ENCODE measurements at regions not wholly inside any gene's neighbourhood (a gene's known extent, or its start where the extent isn't known, plus 50 kb on each side); places are given as distances from the start of the nearest gene placed in this dataset.
A peak's percentile ranks its signal among the peaks of the same experiment; 100 is the strongest.
"Not testable (repeated sequence)": the region's sequence is repeated elsewhere in the genome, so short reads cannot be mapped to it uniquely, and the experiment has no call there.

DNA sequence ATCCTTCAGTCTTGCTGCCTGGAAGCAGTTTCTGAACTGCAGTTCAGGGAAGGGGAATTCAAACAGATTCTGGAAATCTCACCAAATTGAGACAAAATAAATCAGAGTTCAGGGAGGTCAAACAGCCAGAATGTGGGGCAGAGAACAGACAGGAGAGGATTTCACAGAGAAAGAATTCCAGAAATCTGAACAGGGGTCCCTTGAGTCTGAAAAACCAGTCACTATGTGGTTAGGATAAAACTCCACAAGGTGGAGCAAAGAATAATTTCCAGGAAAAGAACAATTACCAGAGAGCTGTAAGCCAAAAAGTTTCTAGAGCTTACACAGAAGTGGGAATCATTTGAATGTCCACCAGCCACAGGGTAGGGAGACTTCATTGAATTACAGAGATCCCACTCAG lies 84.7 kb downstream of the URB2 start:
- DNase-seq = no peak

DNA sequence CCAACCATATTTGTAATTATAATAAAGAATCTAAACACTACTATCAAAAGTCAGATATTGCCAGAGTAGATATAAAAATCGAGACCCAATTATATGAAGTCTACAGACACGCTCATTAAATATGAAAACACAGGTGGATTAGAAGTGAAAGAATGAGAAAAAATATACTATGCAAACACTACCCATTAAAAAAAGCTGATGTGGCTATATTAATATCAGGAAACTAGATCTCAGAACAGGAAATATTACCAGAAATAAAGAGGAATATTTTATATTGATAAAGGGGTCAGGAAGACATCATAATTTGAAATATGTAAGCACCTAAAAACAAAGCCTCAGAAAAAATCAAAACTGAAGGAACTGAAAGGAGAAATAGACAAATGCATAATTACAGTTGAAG lies 88.3 kb downstream of the URB2 start:
- no peak for DNase-seq

GRCh38 chr1:229714964-229715603 lies 89.0 kb downstream of the URB2 start:
- peak; percentile 50 for DNase-seq

DNA sequence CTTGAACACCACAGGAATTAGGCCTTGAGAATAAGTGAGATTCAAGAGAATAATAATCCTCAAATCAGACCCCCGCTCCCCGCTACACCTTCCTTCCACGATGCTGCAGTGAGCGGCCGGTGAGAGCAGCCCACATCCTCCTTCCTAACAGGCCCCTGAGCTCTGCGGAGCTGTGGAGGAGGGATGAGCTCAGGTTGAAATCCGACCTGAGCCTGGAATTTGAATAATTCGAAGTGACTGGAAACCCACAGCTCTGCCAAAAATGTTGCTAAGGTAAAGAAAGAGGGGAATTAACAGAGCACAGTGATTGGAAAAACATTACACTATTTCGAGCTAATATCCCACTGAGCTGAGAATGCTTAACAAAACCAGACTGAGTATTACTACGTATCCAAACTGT lies 90.0 kb downstream of the URB2 start:
- DNase-seq = no peak

DNA sequence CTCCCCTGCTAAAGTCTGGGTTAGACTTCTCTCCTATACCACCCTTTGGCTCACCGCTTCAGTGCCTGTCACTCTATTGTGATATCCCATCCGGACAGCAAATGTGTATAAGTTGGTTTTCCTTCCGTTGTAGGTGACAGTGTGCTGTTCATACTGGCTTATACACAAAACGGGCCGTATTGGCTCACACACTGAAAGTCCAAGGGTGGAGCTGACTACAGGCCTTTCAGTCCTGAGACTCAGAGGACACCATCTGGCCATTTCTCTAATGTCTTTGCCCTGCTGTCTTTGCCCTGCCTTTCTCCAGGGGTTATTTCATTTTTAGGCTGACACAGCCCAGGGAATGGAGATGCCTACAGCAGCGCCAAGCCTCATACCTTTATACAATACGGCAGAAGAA lies 90.7 kb downstream of the URB2 start:
- no peak for DNase-seq

DNA sequence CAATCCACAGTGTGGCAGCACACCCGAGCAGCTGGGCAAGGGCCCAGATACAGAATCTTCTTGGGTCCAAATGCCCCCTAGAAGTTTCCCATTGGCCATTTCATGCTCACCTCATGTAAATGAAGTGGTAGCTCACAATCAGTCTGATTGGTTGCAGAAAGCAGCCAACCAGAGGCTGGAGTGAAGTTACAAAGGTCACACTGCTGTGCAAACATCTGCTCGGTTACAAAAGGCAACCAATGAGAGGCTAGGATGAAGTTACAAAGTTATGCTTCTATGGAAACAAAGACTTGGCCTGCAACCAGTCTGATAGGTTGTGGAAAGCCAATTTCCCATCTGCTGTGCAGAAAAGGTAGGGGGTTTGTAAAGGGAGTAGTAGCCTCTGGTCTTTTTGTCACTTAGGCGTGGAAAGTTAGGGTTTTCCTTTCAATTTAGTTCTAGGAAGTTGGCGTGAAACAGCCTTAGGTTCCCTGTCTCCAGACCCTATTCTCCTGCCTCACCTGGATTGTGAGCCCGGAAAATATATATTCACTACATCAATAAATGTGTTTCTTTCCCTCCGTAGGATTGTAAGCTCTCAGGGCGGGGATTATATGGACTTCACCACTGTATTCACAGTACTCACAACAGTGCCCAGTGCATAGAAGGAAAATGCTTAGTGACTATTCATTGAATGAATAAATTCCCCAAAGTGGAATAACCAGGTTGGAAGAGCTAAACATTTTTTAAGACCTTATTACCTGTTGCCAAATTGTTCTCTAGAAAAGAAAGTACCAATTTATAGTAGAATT lies 91.9 kb downstream of the URB2 start:
- no peak for DNase-seq

- DNase-seq = no peak
Measured at GRCh38 chr1:229726061-229726460, 100.0 kb downstream of the URB2 start.

DNA sequence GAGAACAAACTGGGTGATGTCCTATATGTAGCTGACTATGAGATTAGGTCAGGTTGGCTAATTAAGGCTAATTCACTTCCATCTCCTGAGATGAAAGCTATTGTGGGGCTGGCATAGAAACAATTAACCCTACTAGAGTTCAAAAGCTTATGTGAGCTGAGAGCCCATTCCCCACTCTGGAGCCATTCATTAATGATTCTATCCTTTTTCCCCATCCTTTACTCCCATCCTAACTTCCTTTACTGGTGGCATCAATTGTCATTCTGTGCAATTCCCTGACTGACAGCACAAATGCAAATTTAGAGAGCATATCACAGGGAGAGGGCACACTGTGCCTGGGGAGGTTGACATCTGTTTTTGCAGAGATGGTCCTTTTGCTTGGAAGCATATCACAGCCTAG lies 103.9 kb downstream of the URB2 start:
- DNase-seq = no peak

DNA sequence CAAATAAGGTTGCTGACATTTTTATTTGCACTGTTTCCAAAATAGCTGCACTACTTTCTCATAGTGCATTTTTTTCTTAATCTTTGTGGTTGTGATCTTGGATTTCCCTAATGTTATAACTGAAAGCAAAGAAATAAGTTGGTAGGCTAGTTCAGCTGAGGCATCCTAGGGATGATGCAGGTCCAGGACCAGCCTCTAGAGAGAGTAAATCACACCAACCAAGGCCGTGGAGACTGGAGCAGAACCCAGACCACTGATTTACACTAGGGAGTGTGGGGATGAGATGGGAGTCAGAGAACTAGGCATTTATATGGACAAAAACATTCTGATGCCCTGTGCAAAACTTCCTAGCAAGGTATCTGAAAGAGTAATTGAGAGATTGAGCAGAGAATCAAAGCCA lies 104.5 kb downstream of the URB2 start:
- DNase-seq = no peak

GRCh38 chr1:229732061-229732460 lies 106.0 kb downstream of the URB2 start:
- DNase-seq = no peak

GRCh38 chr1:229736376-229736775 lies 110.3 kb downstream of the URB2 start:
- no peak for DNase-seq

GRCh38 chr1:229742614-229743013 lies 116.6 kb downstream of the URB2 start:
- not testable (repeated sequence) for DNase-seq

DNA sequence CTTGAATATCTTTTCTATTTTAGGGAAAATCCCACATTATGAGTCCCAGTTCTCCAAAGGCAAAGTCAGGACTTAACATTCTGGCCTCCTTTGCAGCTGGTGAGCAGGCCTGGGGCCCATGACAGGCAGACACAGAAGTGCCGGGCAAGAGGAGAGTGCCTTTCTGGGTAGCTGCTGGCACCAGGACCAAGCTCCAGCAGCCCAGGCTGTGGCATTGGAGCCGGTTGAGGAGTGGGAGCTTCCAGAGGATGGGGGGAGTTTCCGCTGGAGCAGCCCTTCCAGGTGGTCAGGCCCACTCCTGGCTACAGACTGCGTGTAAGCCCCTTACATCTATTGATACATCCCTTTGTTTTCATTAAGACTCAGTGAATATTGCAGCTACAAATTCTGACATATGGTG lies 123.9 kb downstream of the URB2 start:
- DNase-seq = no peak

- no peak for DNase-seq
Measured at GRCh38 chr1:229751610-229752009, 125.6 kb downstream of the URB2 start.

DNA sequence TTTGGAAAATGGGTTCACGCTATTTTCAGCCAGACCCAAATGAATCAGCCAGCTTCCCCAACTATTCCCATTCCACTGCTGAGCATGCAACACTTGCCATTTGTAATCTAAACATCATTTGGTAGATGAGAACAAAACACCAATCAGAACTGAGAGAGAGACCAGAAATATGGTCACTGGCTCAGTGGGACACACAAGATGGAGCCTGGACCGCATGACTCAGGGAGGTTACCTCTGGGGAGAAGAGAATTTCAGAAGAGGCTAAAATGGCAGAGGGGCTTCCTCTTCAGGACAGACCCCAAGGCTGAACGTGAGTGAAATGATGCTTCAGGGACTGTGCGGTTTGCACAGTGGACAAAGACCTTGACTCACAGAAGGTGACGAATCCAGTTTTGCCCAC lies 126.6 kb downstream of the URB2 start:
- DNase-seq = no peak

GRCh38 chr1:229753764-229754551 lies 127.9 kb downstream of the URB2 start:
- DNase-seq = peak; percentile 3

DNA sequence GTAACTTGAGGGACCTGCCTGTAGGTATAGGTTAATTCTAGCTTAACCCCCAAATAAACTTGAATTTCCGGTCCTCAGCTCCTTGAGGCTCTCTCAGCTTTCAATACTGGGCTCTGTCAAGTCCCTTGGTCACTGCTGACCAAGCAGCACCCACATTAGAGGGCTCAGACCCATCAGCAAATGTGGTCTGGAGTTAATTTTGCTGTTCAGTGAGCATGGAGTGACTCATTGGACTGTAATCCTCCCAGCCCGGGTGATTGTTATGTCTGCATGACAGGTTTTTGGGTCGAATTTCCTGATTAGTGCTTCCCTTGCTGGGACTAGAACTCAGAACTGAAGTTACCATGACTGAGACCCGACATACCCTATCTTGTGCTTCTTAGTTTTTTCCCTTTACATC lies 130.6 kb downstream of the URB2 start:
- no peak for DNase-seq

GRCh38 chr1:229757226-229757625 lies 131.2 kb downstream of the URB2 start:
- no peak for DNase-seq

GRCh38 chr1:229758101-229759036 lies 132.3 kb downstream of the URB2 start:
- DNase-seq = peak; percentile 45

GRCh38 chr1:229759037-229759435 lies 133.0 kb downstream of the URB2 start:
- no peak for DNase-seq

DNA sequence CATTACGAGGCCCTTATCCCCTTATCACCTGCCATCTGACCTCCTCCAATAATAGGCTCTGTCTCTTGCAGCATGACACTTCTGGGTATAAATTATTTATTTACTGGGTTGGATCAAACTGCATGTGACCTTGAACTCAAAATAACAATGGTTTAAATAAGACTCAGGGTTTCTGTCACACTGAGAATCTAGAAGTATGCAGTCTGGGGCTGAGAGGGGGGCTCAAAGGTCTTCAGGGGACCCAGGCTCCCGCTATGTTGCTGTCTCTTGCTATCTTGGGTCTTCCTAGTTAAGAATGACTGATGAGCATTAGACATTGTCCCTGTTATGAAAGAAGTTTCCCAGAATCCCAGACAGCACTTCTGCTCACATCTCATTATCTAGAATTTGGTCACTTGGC lies 133.5 kb downstream of the URB2 start:
- DNase-seq = no peak

DNA sequence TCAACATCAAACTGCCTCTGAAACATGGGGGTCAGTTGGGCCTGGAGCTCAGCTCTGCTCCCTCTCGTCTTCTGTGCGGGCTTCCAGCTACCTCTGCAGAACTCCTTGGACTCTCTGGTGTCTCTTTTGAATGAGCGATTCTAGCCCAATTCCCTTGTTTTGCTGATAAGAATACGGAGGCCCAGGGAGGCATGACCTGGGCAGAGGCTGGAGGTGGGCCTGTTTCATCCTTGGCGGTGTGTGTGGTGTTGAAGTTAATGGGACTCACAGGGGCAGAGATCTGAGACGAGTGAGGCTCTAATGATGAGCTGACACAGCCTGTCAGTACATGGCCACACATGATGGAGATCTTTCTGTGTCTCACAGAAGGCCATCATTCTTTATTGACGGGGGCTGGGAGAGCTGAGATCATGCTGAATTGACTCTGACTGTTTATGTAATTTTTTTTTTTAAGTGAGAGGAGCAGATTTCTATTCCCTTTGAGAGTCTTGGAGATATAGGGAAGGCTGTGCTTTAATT lies 134.5 kb downstream of the URB2 start:
- DNase-seq = no peak

- no peak for DNase-seq
Measured at GRCh38 chr1:229762891-229763290, 136.8 kb downstream of the URB2 start.

Data from activated CD4-positive, alpha-beta T cell treated with anti-CD3 and anti-CD28 coated beads, Interleukin-10, Interleukin-2, amounts not matched to agents 100 ng/mL and 50 ng/mL, durations not matched to agents 16 hours and 8 hours (primary cell).